ENCODE measurements at regions not wholly inside any gene's neighbourhood (a gene's known extent, or its start where the extent isn't known, plus 50 kb on each side); places are given as distances from the start of the nearest gene placed in this dataset.

GRCh38 chr5:175274171-175274570, 169.8 kb downstream of the DRD1 start:
- TF ChIP-seq CTCF (conservative IDR thresholded peaks at IDR 0.05; ENCODE audit: low read depth, low read length) (no peak), EZH2 (IDR thresholded peaks at IDR 0.05; ENCODE audit: low read length, unreplicated experiment) (no peak)
